Activated T-cell treated with anti-CD3 and anti-CD28 coated beads for 48 hours (primary cell): ENCODE measurements at regions not wholly inside any gene's neighbourhood (a gene's known extent, or its start where the extent isn't known, plus 50 kb on each side); places are given as distances from the start of the nearest gene placed in this dataset.
A peak's percentile ranks its signal among the peaks of the same experiment; 100 is the strongest.
"Not testable (repeated sequence)": the region's sequence is repeated elsewhere in the genome, so short reads cannot be mapped to it uniquely, and the experiment has no call there.

Source experiments
- DNase-seq: peaks from one replicate; pipeline ENCODE4 v3.0.0-alpha.2; 2020; ENCODE audit warnings: low read depth

DNA sequence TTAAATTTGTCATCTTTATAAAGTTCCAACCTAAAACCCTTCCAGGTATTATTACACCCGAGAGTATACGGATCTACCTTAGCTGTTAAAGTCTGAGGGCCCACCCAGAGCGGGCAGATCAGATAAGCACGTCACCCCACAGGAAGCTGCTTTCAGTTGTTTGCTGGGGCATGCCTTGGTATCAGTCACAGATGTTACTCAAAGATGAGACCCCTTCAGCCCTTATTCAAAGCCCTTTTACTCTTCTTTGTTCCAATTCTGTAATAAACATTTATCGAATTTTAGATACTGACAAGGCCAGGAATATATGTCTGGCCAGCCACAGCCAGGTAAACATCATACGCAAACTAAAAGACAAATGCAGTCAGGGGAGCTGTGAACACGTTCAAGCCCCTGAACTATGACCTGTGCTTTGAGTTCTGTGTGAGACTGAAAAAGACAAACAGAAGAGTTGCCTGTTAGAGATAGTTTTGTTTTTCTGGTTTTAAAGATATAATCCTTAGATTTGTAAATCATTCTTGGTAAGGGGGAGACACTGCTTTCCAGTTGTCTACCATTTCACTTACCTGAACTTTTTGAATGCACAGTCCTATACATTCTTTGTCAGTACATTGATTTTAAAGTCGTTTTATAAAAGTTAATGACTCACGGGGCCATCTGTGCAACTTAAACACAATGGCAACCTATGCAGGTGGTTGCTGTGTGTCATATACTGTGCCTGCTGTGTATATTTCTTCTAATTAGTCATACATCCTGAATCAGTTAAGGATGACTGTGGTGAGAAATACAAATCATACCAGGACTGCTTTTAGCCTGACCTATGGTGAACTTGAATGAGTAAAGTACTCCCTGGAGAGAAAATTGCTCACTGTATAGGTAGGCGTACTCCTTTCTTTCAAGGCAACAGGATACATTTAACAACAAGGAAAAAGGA, 100.5 kb upstream of the ITPRID2 start:
- DNase-seq: peak; percentile 12

DNA sequence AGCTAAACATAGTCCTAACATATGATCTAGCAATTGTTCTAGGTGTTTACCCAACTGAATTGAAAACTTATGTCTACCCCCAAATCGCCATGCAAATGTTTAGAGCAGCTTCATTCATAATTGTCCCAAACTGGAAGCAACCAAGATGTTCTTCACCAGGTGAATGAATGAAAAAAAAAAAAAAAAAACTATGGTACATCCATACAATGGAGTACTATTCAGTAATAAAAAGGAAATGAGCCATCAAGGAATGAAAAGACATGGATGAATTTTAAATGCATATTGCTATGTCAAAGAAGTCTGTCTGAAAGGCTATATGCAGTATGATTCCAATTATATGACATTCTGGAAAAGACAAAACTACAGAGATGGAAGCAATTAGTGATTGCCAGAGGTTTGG, 98.6 kb upstream of the ITPRID2 start:
- DNase-seq: no peak

DNA sequence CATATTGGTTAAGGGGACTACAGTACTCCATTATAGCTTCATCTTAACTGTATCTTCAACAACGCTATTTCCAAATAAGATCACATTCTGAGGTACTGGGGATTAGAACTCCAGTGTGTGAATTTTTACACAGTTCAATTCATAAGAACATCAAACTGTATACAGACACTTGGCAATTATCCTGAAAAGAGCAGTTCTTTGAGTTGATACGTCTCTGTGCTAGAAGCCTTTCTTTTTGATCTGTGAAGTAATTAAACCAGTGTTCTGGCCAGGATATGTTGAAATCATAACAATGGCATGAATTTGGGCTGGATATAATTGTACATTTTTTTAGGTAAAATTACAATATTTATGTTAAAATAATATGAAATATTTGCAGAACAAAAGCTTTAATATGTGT, 93.5 kb upstream of the ITPRID2 start:
- DNase-seq: no peak

DNA sequence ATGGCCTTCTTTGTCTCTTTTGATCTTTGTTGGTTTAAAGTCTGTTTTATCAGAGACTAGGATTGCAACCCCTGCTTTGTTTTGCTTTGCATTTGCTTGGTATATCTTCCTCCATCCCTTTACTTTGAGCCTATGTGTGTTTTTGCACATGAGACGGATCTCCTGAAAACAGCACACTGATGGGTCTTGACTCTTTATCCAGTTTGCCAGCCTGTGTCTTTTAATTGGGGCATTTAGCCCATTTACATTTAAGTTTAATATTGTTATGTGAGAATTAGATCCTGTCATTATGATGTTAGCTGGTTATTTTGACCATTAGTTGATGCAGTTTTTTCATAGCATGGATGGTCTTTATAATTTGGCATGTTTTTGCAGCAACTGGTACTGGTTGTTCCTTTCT, 89.2 kb upstream of the ITPRID2 start:
- DNase-seq: not testable (repeated sequence)

DNA sequence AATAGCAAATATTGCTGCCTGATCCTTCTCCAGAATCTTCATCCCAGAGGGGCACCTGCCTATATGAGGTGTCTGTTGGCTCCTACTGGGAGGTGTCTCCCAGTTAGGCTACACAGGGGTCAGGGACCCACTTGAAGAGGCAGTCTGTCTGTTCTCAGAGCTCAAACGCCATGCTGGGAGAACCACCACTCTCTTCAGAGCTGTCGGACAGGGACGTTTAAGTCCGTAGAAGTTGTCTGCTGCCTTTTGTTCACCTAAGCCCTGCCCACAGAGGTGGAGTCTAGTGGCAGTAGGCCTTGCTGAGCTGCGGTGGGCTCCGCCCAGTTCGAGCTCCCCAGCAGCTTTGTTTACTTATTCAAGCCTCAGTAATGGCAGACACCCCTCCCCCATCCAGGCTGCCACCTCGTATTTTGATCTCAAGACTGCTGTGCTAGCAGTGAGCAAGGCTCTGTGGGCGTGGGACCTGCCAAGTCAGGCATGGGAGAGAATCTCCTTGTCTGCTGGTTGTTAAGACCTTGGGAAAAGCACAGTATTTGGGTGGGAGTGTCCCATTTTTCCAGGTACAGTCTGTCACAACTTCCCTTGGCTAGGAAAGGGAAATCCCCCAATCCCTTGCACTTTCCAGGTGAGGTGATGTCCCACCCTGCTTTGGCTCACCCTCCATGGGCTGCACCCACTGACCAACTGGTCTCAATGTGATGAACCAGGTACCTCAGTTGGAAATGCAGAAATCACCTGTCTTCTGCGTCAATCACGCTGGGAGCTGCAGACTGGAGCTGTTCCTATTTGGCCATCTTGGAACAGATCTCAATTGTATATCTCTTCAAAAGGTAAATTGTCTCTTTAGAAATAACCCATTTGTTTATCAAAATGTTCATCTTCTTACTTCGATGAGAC, 87.4 kb upstream of the ITPRID2 start:
- DNase-seq: not testable (repeated sequence)

DNA sequence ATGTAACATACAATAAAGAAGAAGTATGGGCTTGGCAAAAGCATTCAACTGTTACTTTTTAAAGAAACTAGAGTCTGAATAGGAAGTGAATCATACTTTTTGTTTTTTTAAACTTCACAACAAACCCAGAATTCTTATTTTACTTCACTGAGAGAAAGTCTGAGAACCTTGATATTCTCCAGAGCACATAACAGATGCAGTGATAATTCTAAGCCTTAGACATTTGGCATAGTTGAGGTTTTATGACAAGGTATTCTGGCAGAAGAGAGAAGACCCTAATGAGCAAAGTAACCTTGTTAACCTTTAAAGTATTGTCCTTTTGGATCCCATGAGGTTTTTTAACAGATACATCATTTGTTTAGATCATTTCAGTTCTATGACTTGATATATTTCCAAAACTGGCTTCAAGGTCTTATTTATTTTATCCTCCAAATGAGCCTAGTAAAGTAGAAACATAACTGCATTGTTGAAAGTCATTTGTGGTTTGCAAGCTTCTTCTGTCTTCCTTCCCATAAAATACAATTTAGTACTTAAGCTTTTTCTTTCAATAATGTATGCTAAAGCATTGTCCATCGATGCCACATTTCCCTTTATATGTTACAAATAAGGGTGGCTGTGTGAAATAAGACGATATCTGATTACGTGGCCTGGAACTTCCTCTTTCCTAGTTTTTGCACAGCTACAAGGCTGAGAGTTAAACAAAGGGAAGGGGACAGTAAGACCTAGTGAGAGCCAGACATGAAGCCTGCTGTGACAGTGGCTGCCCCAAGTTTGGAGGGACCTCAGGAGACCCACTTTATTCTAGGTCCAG, 86.1 kb upstream of the ITPRID2 start:
- DNase-seq: no peak

DNA sequence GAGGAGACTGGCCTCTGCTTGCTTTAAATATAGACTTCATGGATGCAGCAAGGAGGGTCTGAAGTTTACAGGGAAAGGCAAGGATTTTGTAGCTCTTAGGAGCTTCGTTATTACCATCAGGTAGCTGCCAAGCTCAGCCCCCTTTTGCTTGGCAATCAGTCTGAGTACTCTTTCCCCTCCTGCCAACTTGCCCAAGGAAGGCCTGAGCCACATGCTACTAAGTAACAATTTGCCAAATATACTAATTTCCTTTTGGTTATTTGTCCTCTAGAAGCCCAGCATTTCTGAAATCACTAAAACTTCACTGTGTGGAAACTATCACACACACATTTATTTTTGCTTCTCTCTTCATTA, 85.5 kb upstream of the ITPRID2 start:
- DNase-seq: no peak

DNA sequence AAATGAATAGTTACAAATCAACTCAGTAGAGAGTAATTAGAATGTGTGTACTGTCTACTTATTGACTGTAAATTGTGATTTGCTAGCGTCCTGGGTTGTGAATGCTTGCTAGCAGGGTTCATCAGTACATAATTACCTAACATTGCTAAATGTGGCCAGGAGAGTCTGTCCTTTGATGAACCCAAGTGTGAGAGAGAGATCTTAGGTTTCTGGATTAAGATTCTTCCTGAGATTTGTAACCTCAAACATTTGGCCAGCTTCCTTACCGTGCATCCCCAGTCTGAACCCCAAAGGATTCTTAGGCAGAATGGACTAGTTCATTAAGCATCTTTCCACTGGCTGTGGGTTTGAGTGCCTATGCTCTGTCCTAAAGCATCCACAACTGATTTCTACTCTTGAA, 84.0 kb upstream of the ITPRID2 start:
- no peak for DNase-seq

DNA sequence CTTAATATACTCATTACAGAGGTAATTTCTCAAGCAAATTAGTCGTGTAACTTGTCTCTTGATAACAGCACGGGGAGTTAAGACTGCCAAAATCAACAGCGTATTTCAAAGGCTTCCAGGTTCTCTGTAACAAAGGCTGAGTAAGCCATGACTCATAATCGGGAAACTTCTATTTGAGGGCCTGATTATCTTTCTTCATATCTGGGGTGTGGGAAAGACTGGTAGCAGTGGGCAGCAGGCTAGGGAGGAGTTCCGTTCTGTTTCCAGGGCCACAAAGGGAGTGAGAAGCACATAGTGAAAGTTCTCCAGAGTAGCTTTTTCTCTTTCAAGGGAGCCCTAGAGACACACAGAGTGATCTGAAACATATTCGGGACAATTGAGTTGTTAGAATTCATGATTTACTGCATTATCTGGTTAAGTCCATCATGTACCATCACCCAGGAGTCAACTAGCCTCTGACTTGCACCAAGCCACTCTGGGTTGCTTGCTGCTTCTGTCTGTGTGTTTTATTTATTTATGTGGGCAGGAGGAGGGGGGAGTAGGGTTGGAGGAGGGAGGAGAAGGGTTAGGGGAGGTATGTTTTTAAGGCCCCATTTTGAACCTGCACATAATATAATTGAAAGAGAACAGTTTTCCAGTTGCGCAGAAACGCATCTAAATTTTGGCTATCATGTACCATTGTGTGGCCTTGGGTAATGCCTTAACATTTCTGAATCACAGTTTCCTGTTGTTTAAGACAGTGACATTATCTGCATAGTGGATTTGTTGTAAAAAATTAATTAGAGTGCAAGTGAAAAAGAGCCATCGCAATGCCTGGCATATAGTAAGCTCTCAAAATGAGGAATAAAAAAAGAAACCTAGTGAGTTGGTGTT, 80.5 kb upstream of the ITPRID2 start:
- DNase-seq: no peak

DNA sequence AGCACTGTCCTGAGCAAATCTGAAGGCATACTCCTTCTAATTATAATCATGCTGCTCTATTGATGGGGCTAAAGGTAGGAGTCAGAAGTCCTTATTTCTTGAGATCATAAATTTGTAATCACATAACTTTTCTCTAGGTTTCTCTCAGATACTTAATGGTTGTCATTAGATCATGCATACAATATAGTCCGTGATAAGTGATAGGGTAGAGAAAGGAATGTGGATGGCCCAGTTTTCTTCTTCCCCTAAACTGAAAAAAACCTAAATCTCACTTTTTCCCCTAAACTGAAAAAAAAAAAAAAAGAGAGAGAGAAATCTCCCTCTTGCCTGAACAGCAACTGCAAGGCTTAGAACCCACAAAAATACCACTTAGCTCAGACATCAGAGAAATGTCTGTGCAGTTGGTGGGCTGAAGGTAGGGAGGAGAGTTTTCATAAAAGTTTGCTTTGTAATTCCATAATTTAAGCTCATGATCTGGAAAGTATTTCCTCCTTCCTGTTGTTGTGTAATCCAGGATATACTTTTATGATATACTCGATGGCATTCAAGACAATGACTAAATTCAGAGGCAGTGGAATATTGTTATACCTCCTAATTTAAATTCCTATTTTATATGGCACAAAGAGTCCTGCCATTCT, 79.3 kb upstream of the ITPRID2 start:
- DNase-seq: no peak

DNA sequence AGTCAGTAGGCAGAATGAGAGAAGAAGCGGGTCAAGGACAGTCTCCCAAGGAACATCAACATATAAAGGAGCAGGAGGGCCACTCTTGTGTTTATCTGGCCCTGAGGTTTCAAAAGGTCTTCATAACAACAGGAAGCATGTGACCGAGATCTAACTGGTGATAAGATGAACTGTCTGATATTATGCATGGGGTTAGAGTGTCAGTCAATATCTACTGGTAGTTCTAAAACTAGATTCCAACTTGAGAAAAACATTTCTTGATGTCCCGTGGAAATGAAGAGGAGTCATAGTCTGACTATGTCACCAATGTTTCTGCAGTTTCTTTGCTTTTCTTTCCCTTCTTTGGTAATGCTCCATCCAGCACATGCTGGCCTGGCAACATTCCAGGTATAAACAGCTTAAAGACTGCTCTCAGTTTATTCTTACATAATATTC, 77.5 kb upstream of the ITPRID2 start:
- DNase-seq: no peak

DNA sequence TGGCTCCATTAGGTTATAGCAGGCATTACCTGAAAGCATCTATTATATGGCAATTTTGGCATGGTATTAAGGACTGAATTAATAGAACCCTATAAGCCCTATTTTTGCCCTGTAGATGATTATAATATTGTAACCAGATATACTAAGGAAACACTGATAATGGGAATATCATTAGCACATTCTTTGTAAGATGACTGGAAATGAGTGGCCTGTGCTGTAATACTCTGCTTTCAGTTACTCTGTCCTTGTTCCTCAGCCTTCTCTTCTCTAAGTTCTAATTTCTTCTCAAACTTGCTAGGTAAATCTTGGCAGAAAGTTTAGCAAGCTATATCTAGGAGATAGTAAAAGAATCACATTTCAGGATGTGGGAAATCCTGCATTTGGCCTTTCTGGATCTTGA, 74.0 kb upstream of the ITPRID2 start:
- DNase-seq: no peak

DNA sequence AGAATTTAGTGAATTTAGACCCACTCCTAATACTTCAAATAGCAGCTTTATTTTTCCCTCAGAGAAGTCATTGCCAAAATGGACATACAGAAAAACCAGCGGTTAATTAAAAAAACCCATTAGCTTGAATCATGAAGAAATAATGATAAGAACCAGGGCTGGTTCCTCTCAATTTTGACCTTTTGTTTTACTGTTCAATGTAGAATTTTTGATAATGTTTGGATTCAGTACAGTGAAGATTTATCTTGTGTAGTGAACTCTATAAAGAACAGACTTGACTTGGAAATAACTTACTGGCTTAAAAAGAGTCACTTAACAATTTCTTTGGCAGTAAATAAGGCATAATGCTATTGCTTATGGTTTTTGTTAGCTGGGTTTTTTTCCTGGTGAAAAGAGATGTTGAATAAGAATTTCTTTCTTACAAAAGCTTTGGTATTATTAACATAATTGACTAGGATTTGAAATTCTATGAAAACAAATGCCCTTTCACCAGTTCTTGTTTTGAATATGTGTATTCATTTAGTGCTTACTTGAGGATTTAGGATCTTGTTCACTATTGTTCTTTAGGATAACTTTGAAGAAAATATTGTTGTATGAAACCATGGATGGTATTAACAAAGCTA, 73.4 kb upstream of the ITPRID2 start:
- no peak for DNase-seq

DNA sequence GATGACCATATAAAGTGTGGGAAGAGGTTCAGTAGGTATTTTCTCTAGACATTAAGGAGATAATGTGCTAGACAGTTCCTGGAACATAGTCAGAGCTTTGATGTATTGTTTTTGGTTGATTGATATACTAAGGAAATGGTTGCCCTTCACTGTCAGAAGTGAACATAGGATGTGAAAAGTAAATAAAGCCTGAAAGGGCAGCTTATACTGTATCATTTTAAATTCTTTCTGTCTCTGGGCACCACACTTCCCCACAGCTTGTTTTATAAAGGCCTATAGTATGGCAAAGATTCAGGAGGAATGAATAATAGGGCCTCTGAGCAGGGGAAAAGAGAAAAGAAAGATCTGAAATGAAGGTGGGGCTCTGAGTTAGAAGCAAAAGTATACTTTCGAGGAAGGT, 72.7 kb upstream of the ITPRID2 start:
- no peak for DNase-seq

DNA sequence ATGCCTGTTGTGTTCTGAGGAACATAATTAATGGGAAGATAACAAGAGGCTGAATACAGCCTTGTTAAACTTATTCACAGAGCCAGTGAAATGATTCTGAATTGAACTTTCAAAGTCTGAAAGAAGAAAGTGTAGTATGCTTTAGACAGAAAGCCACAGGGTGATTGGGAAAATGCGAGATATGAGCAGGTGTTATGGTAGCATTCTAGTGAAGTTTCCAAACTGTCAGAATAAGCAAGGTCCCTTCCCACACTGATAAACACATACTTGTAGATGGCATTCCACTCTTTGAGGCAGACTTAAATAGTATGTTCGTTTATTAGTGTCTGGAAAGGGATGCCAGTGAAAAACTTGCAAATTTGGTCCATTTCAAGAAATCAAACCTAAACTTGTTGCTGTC, 70.5 kb upstream of the ITPRID2 start:
- DNase-seq: no peak

DNA sequence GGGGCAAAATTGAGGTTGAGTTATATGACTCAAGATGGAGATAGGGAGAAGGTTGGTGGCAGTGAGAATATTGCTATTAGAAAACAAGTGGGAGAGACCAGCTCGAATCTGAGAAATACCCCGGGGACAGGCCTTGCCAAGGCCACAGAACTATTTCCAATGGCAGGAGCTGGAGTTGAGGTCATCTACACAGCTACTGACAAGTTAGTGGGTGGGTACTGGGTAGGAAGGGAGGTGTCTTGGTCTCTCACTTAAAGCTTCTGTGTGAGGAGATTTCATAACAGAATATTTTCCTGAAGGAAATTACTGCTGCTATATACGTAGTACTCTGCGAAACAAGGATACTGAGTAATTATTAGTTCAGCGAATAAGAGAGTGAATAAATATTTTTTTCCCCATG, 69.4 kb upstream of the ITPRID2 start:
- DNase-seq: no peak

DNA sequence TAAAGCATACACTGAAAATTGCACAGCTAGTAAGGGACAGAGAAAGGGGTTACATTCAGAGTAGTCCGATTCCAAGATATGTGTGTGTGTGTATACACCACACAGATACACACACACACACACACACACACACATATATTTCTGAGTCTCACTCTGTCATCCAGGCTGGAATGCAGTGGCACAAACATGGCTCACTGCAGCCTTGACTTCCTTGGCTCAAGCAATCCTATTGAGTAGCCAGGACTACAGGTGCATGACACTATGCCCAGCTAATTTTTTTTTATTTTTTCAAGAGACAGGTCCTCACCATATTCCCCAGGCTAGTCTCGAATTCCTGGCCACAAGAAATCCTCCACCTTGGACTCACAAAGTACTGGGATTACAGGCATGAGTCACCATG, 68.1 kb upstream of the ITPRID2 start:
- no peak for DNase-seq

DNA sequence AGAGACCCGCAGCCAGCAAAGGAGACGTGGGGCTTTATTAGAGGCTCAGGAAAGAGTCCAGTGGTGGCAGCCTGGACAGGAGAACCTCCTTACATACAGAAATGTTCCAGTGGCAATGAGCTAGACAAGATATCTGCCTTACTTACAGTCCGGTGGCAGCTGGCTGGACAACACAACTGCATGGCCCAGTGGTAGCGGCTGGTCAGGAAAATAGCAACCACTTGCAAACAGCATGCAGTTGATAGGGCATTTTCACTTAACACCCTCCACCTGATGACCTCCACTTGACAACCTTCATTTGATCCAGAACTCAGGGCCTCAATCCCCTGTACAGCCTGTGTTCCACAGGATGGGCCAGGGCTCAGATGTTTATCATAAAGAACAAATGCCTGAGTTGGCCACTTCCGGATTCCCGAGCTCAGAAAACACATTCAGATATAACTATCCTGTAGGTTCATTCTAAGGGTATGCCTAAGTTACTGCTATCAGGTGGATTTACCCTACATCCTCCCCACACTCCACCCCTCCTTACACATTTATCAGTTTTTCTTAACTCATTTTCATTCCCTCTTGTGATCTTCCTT, 63.3 kb upstream of the ITPRID2 start:
- no peak for DNase-seq

DNA sequence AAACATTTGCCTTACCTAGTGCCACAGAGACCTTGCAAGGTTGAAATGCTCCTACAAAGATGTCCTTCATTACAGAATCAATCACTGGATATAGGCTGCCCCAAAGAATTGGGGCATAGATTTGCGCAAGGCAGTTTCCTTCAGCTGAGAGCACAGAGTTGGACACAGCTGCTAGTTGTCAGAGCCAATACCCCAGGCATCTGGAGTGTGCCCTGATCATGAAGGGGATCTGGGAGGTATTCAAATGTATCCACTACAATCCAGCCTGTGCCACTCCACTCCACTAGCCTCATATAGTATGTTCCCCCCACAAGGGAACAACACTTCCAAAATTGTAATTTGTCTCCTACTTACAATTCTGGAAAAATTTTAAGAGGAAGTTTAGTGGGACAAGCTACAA, 62.3 kb upstream of the ITPRID2 start:
- DNase-seq: no peak

DNA sequence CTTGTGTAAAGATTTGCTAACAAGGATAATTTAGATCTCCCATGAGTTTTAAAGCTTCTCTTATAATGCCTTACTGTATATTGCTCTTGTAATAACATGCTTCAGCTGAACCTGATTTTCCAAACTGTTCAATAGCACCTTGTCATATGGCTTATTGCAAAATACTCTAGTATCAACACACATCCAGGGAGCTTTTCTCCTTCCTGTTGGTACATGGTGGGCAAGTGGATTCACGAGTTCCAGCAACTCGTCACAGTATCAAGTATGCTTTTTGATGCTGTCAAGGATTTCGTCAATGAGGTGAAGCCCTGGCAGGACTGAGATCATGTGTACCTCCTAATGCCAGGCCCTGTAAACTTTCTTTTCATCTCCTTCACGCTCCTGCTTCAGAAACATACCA, 59.5 kb upstream of the ITPRID2 start:
- no peak for DNase-seq
